SJCRH30 (cell line): ENCODE measurements at regions not wholly inside any gene's neighbourhood (a gene's known extent, or its start where the extent isn't known, plus 50 kb on each side); places are given as distances from the start of the nearest gene placed in this dataset.

Experiments used
- DNase-seq, 2 experiments: peaks; one replicate each; pipeline ENCODE4 v3.0.0-alpha.2; 2015 to 2020
- H3K27ac ChIP-seq: fragments of 250-450 bp; sonication (Bioruptor Pico); 2 replicates; pipeline ENCODE4 v1.5.1; 2020; ENCODE audit warnings: mild to moderate bottlenecking, moderate library complexity
- H3K27me3 ChIP-seq: fragments of 250-450 bp; sonication (Bioruptor Pico); 2 replicates; pipeline ENCODE4 v1.5.1; 2020; ENCODE audit warnings: mild to moderate bottlenecking, moderate library complexity
- H3K36me3 ChIP-seq: fragments of 250-450 bp; sonication (Bioruptor Pico); 2 replicates; pipeline ENCODE4 v1.5.1; 2020; ENCODE audit warnings: mild to moderate bottlenecking, moderate library complexity
- H3K4me1 ChIP-seq: fragments of 250-450 bp; sonication (Bioruptor Pico); 2 replicates; pipeline ENCODE4 v1.5.1; 2020; ENCODE audit warnings: mild to moderate bottlenecking, moderate library complexity
- H3K4me3 ChIP-seq: fragments of 250-450 bp; sonication (Bioruptor Pico); 2 replicates; pipeline ENCODE4 v1.5.1; 2020; ENCODE audit warnings: mild to moderate bottlenecking, moderate library complexity
- H3K9me3 ChIP-seq: fragments of 250-450 bp; sonication (Bioruptor Pico); replicated peaks from 2 replicates; pipeline ENCODE4 v1.5.1; 2020; ENCODE audit warnings: mild to moderate bottlenecking, moderate library complexity

GRCh38 chr4:79497001-79497400, 89.0 kb upstream of the GK2 start:
- H3K4me3 ChIP-seq: no peak overlapping the region
- peak; percentile 27 to 84 for DNase-seq
- no peaks in the 10 kb centered on the region for H3K27me3 ChIP-seq
- no peaks in the 10 kb centered on the region for H3K36me3 ChIP-seq
- H3K9me3 ChIP-seq: no peaks in the 10 kb centered on the region
- peaks cover 24% of the 10 kb centered on the region for H3K4me1 ChIP-seq
- H3K27ac ChIP-seq: peak overlapping the region; percentile 31

DNA sequence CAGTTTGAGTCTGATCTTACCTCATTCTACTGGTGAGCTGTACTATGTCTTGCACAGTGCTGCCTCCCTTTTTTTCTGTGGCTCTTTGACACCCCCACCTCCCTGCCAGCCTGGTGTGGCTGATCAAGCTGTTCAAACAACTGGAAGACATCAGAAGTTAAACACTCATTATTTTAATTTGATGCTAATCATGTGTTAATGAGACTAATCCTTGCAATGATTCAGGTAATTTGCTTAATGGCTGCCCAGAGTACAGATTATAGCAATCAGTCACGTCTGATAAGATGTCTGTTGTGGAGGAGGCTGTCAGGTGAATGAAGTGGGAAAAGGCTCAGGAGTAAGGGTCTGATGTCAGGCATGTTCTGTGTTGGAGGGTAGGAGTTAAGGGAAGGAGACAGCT, 87.4 kb upstream of the GK2 start:
- Histone ChIP-seq H3K4me3 (no peak overlapping the region), H3K27me3 (no peaks in the 10 kb centered on the region), H3K4me1 (peaks cover 24% of the 10 kb centered on the region), H3K27ac (no peak overlapping the region), H3K36me3 (no peaks in the 10 kb centered on the region), H3K9me3 (no peaks in the 10 kb centered on the region)
- DNase-seq: no peak

DNA sequence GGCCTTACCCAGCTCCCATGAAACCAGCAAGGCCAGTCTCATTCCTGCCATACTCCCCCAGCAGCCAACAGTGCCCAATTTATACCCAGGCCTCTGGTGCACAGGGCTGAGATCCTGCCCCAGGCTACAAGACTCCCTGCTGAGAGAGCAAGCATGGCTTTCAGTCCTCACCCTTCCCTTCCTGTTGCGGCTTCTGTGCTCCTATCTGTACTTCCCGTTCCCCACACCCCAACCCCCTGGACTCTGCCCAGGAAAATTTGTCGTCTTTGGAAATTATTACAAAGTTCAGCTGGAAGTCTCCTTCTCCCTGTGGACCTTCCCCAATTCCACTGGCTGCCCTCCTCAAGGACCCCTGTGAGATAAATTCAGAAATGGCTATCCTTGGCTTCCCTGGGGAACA, 84.1 kb upstream of the GK2 start:
- no peak overlapping the region for H3K27ac ChIP-seq
- H3K4me1 ChIP-seq: peaks cover 12% of the 10 kb centered on the region
- 0 out of 2 replicates have a peak, but pooled peaks cover 3% of the 10 kb centered on the region for H3K9me3 ChIP-seq
- H3K27me3 ChIP-seq: no peaks in the 10 kb centered on the region
- H3K4me3 ChIP-seq: no peak overlapping the region
- peak in 1 of 2 experiments; percentile 32 for DNase-seq
- H3K36me3 ChIP-seq: no peaks in the 10 kb centered on the region

DNA sequence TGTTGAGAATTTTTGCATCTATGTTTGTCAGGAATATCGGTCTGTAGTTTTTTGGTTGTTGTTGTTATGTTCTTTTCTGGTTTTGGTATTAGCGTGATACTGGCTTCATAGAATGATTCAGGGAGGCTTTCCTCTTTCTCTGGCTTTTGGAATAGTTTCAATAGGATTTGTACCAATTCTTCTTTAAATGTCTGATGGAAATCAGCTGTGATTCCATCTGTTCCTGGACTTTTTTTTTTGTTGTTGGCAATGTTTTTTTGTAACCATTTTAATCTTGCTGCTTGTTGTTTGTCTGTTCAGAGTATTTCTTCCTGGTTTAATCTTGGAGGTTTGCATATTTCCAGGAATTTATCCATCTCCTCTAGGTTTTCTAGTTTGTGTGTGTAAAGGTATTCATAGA, 81.5 kb upstream of the GK2 start:
- Histone ChIP-seq H3K4me1 (no peaks in the 10 kb centered on the region), H3K9me3 (0 out of 2 replicates have a peak, but pooled peaks cover 3% of the 10 kb centered on the region), H3K27me3 (no peaks in the 10 kb centered on the region), H3K36me3 (no peaks in the 10 kb centered on the region), H3K27ac (no peak overlapping the region), H3K4me3 (no peak overlapping the region)
- no peak for DNase-seq

DNA sequence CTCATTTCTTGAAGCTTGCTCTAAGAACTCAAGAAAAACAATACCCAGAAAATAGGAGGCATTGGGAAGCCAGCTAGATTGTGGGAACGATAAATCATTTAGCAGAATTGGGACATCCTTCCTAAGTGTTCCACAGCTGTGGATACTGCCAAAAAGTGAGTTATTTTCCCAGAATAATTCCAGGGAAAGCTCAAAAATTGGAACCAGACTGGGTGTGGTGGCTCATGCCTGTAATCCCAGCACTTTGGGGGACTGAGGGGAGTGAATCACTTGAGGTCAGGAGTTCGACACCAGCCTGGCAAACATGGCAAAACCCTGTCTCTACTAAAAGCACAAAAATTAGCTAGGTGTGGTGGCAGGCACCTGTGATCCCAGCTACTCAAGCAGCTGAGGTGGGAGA, 68.2 kb upstream of the GK2 start:
- H3K4me3 ChIP-seq: no peak overlapping the region
- no peaks in the 10 kb centered on the region for H3K4me1 ChIP-seq
- H3K27ac ChIP-seq: no peak overlapping the region
- no peaks in the 10 kb centered on the region for H3K36me3 ChIP-seq
- DNase-seq: no peak
- H3K9me3 ChIP-seq: no peaks in the 10 kb centered on the region
- no peaks in the 10 kb centered on the region for H3K27me3 ChIP-seq

GRCh38 chr4:79473439-79473724, 65.4 kb upstream of the GK2 start:
- no peaks in the 10 kb centered on the region for H3K27me3 ChIP-seq

DNA sequence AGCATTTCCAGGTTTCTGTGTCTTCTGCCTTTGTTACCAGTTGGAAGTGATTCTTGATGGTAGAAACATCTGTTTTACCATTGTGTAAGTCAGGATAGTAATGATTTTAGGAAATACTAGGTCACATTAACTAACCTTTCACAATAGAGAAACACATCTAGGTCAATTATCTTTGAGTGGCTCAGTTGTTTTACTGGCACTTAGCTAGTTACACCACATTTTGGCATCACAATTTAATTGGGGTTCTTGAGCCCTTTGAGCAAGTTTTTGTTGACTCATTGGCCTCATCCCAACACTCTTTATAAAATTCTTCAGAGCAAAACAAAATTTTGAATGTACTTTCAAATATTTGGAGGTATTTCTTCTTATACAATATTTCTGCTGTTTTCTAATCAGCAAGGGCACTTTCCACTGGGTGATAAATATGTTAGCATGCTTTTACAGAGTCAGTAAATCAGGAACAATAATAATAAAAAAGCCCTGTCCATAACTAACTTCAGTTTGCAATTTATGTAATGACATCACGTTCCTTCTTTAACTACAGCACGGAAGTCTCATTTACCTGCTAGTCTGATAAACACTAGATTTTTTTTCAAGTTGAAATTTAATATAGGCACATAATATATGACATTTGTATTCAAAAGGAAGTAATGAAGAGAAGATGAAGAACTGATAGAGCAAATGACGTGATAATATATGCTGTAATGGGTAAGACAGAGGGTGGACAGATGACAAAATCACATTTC, 64.8 kb upstream of the GK2 start:
- H3K27ac ChIP-seq: no peak overlapping the region

More at GRCh38 chr4:79473439-79473724, 65.4 kb upstream of the GK2 start:
- no peaks in the 10 kb centered on the region for H3K4me1 ChIP-seq
- H3K27ac ChIP-seq: no peak overlapping the region
- DNase-seq: no peak
- no peaks in the 10 kb centered on the region for H3K36me3 ChIP-seq
- H3K9me3 ChIP-seq: no peaks in the 10 kb centered on the region
- H3K4me3 ChIP-seq: no peak overlapping the region

GRCh38 chr4:79472036-79472435, 64.0 kb upstream of the GK2 start:
- no peak for DNase-seq
- Histone ChIP-seq H3K36me3 (no peaks in the 10 kb centered on the region), H3K9me3 (no peaks in the 10 kb centered on the region), H3K4me3 (no peak overlapping the region), H3K4me1 (no peaks in the 10 kb centered on the region), H3K27ac (no peak overlapping the region), H3K27me3 (no peaks in the 10 kb centered on the region)

More for the DNA sequence above, 64.8 kb upstream of the GK2 start:
- no peak overlapping the region for H3K4me3 ChIP-seq
- DNase-seq: no peak
- no peaks in the 10 kb centered on the region for H3K9me3 ChIP-seq
- no peaks in the 10 kb centered on the region for H3K27me3 ChIP-seq
- H3K36me3 ChIP-seq: no peaks in the 10 kb centered on the region
- no peaks in the 10 kb centered on the region for H3K4me1 ChIP-seq

DNA sequence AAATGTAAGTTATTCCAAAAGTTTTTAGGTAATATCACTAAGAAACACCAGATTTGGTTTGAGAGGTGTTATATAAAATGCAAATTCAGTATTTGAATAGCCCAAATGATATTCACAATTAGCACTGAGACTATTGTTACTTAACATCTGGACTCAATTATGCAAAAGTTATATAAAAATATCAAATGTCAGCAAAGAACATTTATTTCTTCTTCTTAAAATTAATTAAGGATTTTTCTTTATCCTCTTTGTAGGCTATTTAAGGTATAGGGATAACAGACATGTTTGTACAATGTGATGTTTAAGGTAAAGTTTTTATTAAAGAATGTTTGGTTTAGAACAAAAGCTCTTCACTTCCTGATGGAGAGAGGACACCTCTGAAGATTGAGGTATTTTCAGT, 63.3 kb upstream of the GK2 start:
- no peak for DNase-seq
- Histone ChIP-seq H3K36me3 (no peaks in the 10 kb centered on the region), H3K9me3 (no peaks in the 10 kb centered on the region), H3K4me3 (no peak overlapping the region), H3K4me1 (no peaks in the 10 kb centered on the region; the same call in 1 of the 2 replicates), H3K27me3 (no peaks in the 10 kb centered on the region), H3K27ac (no peak overlapping the region)

DNA sequence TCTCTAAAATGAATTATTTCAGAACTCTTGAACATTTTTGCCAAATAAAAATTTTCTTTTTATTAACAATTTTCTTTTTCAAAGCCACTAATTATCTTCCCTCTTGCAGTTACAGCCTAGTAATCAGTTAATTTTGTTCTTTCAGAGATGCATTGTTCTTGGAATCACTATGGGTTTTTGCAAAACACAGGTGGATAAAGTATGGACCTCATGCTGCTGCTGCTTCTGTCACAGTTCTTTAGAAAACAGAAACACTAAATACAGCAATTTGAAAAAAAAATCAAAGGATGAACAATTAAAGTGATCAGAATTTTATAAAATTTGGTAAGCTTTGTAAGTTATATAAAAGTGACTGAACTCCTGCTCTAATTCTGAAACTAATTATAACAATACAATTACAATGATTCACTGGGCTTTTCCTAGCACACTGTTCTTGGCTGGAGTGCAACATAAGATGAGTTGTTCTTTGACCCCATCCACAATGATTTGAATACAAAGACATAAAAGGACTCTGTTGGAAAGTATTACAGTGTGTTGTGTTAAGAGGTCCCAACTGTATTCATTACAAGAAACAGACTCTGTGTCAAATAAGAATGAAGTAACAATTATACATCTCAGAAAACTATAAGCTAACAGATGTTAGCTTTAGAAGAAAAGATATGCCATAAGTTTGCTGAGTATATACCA, 59.4 kb upstream of the GK2 start:
- Histone ChIP-seq H3K36me3 (no peaks in the 10 kb centered on the region), H3K9me3 (no peaks in the 10 kb centered on the region), H3K4me1 (no peaks in the 10 kb centered on the region; the same call in 1 of the 2 replicates), H3K4me3 (no peak overlapping the region), H3K27me3 (no peaks in the 10 kb centered on the region), H3K27ac (no peak overlapping the region)
- DNase-seq: no peak

- DNase-seq: no peak
- Histone ChIP-seq H3K27ac (no peak overlapping the region), H3K9me3 (no peaks in the 10 kb centered on the region), H3K4me1 (no peaks in the 10 kb centered on the region; the same call in 1 of the 2 replicates), H3K4me3 (no peak overlapping the region), H3K36me3 (no peaks in the 10 kb centered on the region), H3K27me3 (no peaks in the 10 kb centered on the region)
Observed at GRCh38 chr4:79466621-79467020, 58.6 kb upstream of the GK2 start.
